NCI-H524 treated with DMSO at 0.1 percent for 48 hours (cell line): ENCODE measurements at regions not wholly inside any gene's neighbourhood (a gene's known extent, or its start where the extent isn't known, plus 50 kb on each side); places are given as distances from the start of the nearest gene placed in this dataset.
"Not testable (repeated sequence)": the region's sequence is repeated elsewhere in the genome, so short reads cannot be mapped to it uniquely, and the experiment has no call there.

Experiments
- DNase-seq: peaks from one replicate; lab custom pipeline; 2025; lab: John Stamatoyannopoulos, UW

GRCh38 chr9:589723-590122 lies 251.8 kb upstream of the DMRT1 start:
- no peak for DNase-seq

- DNase-seq, result no peak
Measured at GRCh38 chr9:591292-591691, 250.2 kb upstream of the DMRT1 start.

- DNase-seq, result no peak
Measured at GRCh38 chr9:592225-592624, 249.3 kb upstream of the DMRT1 start.

GRCh38 chr9:592733-593132 lies 248.8 kb upstream of the DMRT1 start:
- DNase-seq, result no peak

GRCh38 chr9:593809-594208 lies 247.7 kb upstream of the DMRT1 start:
- no peak for DNase-seq

GRCh38 chr9:596703-597102 lies 244.8 kb upstream of the DMRT1 start:
- DNase-seq, result no peak

GRCh38 chr9:600006-600405 lies 241.5 kb upstream of the DMRT1 start:
- DNase-seq, result no peak

- DNase-seq, result no peak
Measured at GRCh38 chr9:602716-603115, 238.8 kb upstream of the DMRT1 start.

GRCh38 chr9:603126-603525 lies 238.4 kb upstream of the DMRT1 start:
- no peak for DNase-seq

GRCh38 chr9:607417-607816 lies 234.1 kb upstream of the DMRT1 start:
- no peak for DNase-seq

GRCh38 chr9:613771-614347 lies 227.6 kb upstream of the DMRT1 start:
- DNase-seq, result peak; percentile 35

- DNase-seq, result no peak
Measured at GRCh38 chr9:614431-614830, 227.1 kb upstream of the DMRT1 start.

GRCh38 chr9:615756-616155 lies 225.7 kb upstream of the DMRT1 start:
- DNase-seq, result peak; percentile 4

GRCh38 chr9:616694-617093 lies 224.8 kb upstream of the DMRT1 start:
- no peak for DNase-seq

GRCh38 chr9:617445-618085 lies 223.9 kb upstream of the DMRT1 start:
- no peak for DNase-seq

GRCh38 chr9:618478-618877 lies 223.0 kb upstream of the DMRT1 start:
- DNase-seq, result no peak

GRCh38 chr9:621201-621855 lies 220.2 kb upstream of the DMRT1 start:
- DNase-seq, result no peak

- DNase-seq, result no peak
Measured at GRCh38 chr9:624935-625500, 216.5 kb upstream of the DMRT1 start.

- DNase-seq, result no peak
Measured at GRCh38 chr9:625613-626012, 215.9 kb upstream of the DMRT1 start.

- not testable (repeated sequence) for DNase-seq
Measured at GRCh38 chr9:626114-626513, 215.4 kb upstream of the DMRT1 start.

GRCh38 chr9:626596-626995 lies 214.9 kb upstream of the DMRT1 start:
- no peak for DNase-seq

GRCh38 chr9:627336-627970 lies 214.0 kb upstream of the DMRT1 start:
- no peak for DNase-seq

- DNase-seq, result no peak
Measured at GRCh38 chr9:629146-629545, 212.4 kb upstream of the DMRT1 start.
